SK-N-MC (cell line): ENCODE measurements at regions not wholly inside any gene's neighbourhood (a gene's known extent, or its start where the extent isn't known, plus 50 kb on each side); places are given as distances from the start of the nearest gene placed in this dataset.

ENCODE experiments used
- DNase-seq: peaks from one replicate; pipeline ENCODE4 v3.0.0-alpha.2; 2011; ENCODE audit warnings: low read depth, low spot score
- H3K27ac ChIP-seq: fragments of 200-600 bp; sonication (generic); 2 replicates; pipeline ENCODE4 v1.5.1; 2016; ENCODE audit warnings: mixed run types
- H3K36me3 ChIP-seq: fragments of 200-600 bp; sonication (generic); 2 replicates; pipeline ENCODE4 v1.6.1; 2017; ENCODE audit warnings: antibody characterized with exemption, low read length, mixed read lengths; ENCODE audit not compliant: insufficient read depth
- H3K4me3 ChIP-seq: fragments of 200-600 bp; sonication (generic); 2 replicates; pipeline ENCODE4 v1.5.1; 2016
- H3K9ac ChIP-seq: fragments of 200-600 bp; sonication (generic); 2 replicates; pipeline ENCODE4 v1.8.0; 2017; ENCODE audit warnings: mixed run types, mixed read lengths; ENCODE audit not compliant: insufficient read length
- H3K9me3 ChIP-seq: fragments of 200-600 bp; sonication (generic); 2 replicates; pipeline ENCODE4 v1.6.1; 2017; ENCODE audit warnings: low read depth, mild to moderate bottlenecking, antibody characterized with exemption, low read length, moderate library complexity, mixed read lengths
- EZH2 ChIP-seq: fragments of 200-600 bp; sonication (generic); IDR thresholded peaks from one replicate; pipeline ENCODE4 v1.6.1; 2017; ENCODE audit warnings: antibody characterized with exemption
- FOXP2 ChIP-seq: optimal IDR thresholded peaks from 2 replicates; pipeline ENCODE3; 2011; ENCODE audit warnings: mild to moderate bottlenecking, moderate library complexity; ENCODE audit not compliant: insufficient read depth; ENCODE audit errors: extremely low read length, control extremely low read depth
- POLR2AphosphoS5 ChIP-seq: IDR thresholded peaks from 2 replicates; pipeline ENCODE4 v1.6.1; 2012; ENCODE audit warnings: mild to moderate bottlenecking, low read depth, low read length, borderline replicate concordance

DNA sequence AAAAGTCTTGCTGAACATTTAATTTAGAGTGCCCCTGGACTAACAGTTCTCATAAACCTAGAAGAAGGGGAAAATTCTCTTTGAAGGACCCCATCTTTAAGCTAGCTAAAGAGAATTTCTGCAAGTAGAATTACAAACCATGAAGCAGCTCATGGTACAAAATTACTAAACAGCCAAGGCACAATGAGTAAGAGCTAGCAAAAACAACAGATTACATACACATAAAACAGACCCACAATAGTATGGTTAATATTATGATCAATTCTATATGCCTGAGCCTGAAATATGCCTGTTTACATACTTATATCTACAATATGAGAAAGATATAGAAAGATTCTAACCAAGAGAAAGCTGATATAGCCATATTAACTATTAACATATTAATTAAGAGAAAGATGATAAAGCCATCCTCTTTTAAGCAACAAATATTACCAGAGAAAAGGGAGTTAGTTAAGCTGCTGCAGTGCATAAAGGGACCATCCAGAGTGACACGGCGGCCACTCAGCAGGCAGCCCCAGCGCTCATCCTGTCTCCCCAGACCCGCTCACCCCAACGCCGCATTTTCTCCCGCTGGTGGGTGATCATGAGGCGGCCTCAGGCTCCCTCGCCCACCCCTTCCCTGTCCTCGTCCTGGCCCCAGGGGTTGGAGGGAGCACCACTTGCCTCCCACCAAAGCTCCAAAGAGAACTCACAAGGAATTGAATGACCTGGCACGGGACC is 98.4 kb upstream of the CARMIL1 start:
- Histone ChIP-seq H3K36me3 (no peaks in the 10 kb centered on the region), H3K4me3 (no peak overlapping the region), H3K27ac (peak overlapping the region; percentile 54; the same call in 1 of the 2 replicates), H3K9ac (no peak overlapping the region), H3K9me3 (no peaks in the 10 kb centered on the region)
- no peak for DNase-seq
- no peak for TF ChIP-seq POLR2AphosphoS5

DNA sequence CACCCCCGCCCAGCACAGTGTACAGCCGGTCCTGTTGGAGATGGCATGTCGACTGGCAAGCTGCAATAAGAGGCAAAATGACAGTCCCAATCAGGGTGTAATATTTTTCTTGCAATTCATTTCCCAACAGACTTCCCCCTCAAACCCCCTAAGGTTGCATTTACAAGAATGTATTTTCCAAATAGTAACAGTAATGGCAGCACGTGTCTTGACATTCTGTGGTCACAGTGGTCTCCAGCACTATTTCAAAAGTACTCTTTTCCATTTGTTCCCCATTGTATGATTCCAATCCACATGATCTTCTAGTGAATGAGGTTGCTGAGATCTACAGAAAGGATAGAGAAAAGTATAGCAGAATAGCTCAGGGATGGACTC is 97.8 kb upstream of the CARMIL1 start:
- DNase-seq, result no peak
- TF ChIP-seq FOXP2 (no peak), EZH2 (no peak), POLR2AphosphoS5 (no peak)
- Histone ChIP-seq H3K9me3 (no peaks in the 10 kb centered on the region), H3K4me3 (no peak overlapping the region), H3K9ac (no peak overlapping the region), H3K27ac (no peak overlapping the region), H3K36me3 (no peaks in the 10 kb centered on the region)

DNA sequence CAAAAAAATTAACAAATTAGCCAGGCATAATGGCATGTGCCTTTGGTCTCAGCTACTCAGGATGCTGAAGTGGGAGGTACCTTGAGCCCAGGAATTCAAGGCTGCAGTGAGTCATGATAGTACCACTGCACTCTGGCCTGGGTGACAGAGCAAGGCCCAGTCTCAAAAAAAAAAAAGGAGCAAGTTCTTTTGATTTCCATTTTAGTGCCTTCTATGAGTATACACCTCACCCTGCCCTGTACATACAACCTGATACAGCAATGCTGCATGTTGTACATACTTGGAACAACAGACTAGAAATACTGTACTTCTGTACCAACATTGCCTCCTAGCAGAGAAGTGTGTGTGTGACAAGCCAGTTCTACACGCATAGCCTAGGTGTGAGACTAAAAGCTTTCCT is 97.3 kb upstream of the CARMIL1 start:
- Histone ChIP-seq H3K4me3 (no peak overlapping the region), H3K9me3 (no peaks in the 10 kb centered on the region), H3K36me3 (no peaks in the 10 kb centered on the region), H3K9ac (no peak overlapping the region), H3K27ac (no peak overlapping the region)
- DNase-seq, result no peak
- TF ChIP-seq EZH2 (no peak), POLR2AphosphoS5 (no peak), FOXP2 (no peak)

DNA sequence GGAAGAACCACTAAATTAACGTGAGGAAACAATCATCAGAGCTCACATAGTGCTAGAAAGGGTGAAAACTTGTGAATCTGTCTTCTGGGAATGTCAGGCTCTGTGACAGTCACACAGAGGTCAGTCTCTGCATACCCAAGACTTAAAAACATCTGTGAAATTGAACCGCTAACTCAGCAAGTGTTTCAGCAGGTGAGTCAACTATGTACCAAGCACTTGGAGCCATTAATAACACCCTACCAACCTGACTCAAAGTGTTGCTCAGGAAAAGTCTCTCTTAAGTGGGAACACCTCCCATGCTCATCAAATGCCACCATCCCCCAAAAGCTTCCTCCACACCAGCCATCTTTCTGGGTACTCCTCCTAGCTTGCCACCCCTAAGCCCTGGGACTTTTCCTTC is 92.3 kb upstream of the CARMIL1 start:
- H3K9me3 ChIP-seq, result no peaks in the 10 kb centered on the region
- H3K9ac ChIP-seq, result no peak overlapping the region
- no peak overlapping the region for H3K27ac ChIP-seq
- no peaks in the 10 kb centered on the region for H3K36me3 ChIP-seq
- no peak for DNase-seq
- TF ChIP-seq POLR2AphosphoS5 (no peak), FOXP2 (no peak), EZH2 (no peak)
- no peak overlapping the region for H3K4me3 ChIP-seq

DNA sequence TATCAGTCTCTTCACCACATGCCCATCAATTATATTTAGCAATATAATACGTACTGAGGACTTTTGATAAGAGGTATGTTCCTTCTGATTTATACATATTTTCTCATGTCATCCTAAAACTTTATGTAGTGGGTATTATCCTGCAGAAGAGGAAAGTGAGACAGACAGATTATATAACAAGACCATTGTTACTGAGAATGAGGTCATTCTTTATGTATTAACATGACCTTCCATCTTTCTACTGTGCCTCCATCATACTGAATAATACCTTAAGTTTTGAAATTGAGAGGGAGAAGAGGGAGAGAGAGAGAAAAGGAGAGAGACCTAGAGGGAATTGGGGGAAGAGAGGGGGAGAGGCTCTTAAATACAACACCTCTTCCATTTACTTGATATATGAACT is 90.9 kb upstream of the CARMIL1 start:
- no peak overlapping the region for H3K4me3 ChIP-seq
- TF ChIP-seq POLR2AphosphoS5, result no peak
- TF ChIP-seq FOXP2, result no peak
- no peak for TF ChIP-seq EZH2
- DNase-seq, result no peak
- H3K36me3 ChIP-seq, result no peaks in the 10 kb centered on the region
- H3K27ac ChIP-seq, result no peak overlapping the region
- no peaks in the 10 kb centered on the region for H3K9me3 ChIP-seq
- H3K9ac ChIP-seq, result no peak overlapping the region

DNA sequence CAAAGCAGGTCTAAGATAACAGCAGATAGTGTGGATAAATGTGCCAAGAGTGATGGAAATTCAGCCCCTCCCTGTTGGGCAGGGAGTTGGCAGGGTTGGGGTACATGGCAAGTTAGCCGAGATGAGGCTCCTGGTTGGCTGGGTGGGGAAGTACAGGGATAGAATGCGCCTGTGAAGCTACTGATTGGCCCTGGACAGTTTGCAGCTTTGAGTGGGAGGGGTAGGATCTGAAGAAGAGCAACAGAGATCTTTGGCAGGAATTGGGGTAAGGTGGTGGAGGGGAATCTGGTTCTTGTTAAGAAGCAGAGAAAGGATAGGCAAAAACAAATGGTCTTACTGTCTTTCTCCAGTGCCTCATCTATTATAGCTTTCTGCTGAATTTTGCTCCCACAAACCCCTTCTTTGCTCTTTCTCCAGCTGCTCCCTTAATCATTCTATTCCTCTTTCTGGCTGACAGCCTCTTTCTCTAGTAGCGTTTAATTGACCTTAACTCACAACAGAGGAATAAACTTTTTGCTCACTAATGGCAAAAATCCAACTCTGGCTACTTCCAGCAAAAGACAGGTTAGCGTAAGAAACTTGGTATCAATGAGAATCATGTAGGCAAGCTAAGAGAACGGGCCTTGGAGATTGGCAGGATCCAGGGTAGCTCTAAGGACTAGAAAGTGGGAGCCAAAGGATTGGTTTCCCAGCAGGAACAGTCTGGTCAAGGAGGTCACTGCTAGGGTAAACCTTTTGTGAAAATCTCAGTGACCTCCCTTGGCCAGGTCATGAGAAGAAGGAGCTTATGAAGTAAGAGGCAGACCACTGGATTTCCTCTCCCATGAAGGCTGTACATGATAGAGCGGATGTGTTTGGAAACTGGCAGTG is 86.3 kb upstream of the CARMIL1 start:
- H3K9me3 ChIP-seq, result no peaks in the 10 kb centered on the region
- no peak for DNase-seq
- no peaks in the 10 kb centered on the region for H3K36me3 ChIP-seq
- peak overlapping the region; percentile 68 for H3K9ac ChIP-seq
- H3K4me3 ChIP-seq, result peak overlapping the region; percentile 66
- TF ChIP-seq POLR2AphosphoS5 (no peak), EZH2 (no peak), FOXP2 (no peak)
- peak overlapping the region; percentile 97 for H3K27ac ChIP-seq

DNA sequence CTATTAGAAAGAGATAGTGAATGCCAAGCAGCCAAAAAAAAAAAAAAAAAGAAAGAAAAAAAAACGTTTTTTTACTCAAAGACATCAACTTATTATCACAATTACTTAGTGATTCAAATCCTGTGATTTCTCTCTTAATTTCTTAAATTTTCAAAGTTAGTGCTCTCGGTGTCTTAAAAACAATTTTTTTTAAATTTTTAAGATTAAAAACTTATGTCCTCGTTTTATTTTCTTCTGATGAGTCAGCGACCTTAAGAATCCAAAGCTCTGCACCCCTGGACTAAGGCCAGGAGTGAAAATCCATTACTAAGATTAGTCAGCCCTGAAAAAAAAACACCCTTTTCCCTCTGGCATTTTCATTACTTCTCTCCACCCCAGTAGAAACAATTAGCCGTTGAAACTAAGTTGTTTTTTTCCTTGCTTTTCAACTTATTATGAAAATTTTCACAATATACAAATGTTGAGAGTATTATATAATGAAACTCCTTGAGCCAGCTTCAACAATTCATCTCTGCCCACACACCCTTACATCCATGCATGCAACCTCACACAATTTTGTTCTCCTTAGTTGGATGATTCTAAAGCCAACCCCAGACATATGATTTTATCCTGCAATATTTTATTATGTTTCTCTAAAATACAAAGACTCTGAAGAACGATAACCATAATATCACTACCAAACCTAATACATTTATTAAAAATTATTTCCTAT is 85.6 kb upstream of the CARMIL1 start:
- Histone ChIP-seq H3K4me3 (peak overlapping the region; percentile 66), H3K9ac (peak overlapping the region; percentile 68), H3K36me3 (no peaks in the 10 kb centered on the region), H3K27ac (peak overlapping the region; percentile 97), H3K9me3 (no peaks in the 10 kb centered on the region)
- TF ChIP-seq POLR2AphosphoS5 (peak; percentile 25; the same call in 1 of the 2 replicates), FOXP2 (no peak), EZH2 (no peak)
- DNase-seq, result no peak

DNA sequence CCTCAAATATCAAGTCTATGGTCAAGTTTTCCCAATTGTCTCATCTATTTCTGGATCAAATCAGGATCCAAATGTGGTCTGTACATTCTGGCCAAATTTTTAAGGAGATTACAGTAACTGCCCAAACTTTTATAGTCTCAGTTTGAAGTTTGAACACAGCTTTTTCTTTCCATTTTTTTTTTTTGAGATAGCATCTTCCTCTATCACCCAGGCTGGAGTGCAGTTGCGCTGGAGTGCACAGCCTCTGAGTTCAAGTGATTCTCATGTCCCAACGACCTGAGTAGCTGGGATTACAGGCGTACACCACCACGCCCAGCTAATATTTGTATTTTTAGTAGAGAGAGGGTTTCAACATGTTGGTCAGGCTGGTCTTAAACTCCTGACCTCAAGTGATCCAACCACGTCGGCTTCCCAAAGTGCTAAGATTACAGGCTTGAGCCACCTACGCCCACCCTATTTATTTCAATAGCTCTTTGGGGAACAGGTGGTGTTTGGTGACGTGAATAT is 84.9 kb upstream of the CARMIL1 start:
- no peak for DNase-seq
- Histone ChIP-seq H3K36me3 (no peaks in the 10 kb centered on the region), H3K27ac (peak overlapping the region; percentile 97), H3K4me3 (peak overlapping the region; percentile 66; the same call in 1 of the 2 replicates), H3K9me3 (no peaks in the 10 kb centered on the region), H3K9ac (no peak overlapping the region)
- TF ChIP-seq EZH2 (no peak), FOXP2 (no peak), POLR2AphosphoS5 (no peak)
